ENCODE measurements at regions not wholly inside any gene's neighbourhood (a gene's known extent, or its start where the extent isn't known, plus 50 kb on each side); places are given as distances from the start of the nearest gene placed in this dataset.

GRCh38 chr14:83118029-83118428 is 1584.4 kb upstream of the SEL1L start:
- no peaks in the 10 kb centered on the region for H3K36me3 ChIP-seq (ENCODE audit: control insufficient read depth in 2 of 2, insufficient read depth in 1 of 2, low read length in 2 of 2)
- H3K4me3 ChIP-seq (ENCODE audit: low read depth, low read length) = no peak overlapping the region
- no peak overlapping the region for H3K27ac ChIP-seq (ENCODE audit: extremely low read depth, low read depth, low read length)
- CTCF ChIA-PET = no interaction called here
- POLR2A ChIA-PET = no interaction called here
- no peaks in the 10 kb centered on the region for H3K4me1 ChIP-seq (ENCODE audit: control insufficient read depth, insufficient read depth, low read length)
- TF ChIP-seq ZNF513 (tag by site-specific recombination; IDR thresholded peaks at IDR 0.05) (no peak), OSR2 (tag by site-specific recombination; IDR thresholded peaks at IDR 0.05) (no peak), ZNF777 (tag by site-specific recombination; IDR thresholded peaks at IDR 0.05; ENCODE audit: borderline replicate concordance) (no peak), GFI1B (tag by site-specific recombination; IDR thresholded peaks at IDR 0.05) (no peak), BCL11B (tag by site-specific recombination; IDR thresholded peaks at IDR 0.05; ENCODE audit: low read depth) (no peak), ZNF19 (tag by site-specific recombination; IDR thresholded peaks at IDR 0.05; ENCODE audit: low read depth) (no peak), ZNF214 (tag by site-specific recombination; IDR thresholded peaks at IDR 0.05; ENCODE audit: borderline replicate concordance) (no peak), ZNF645 (tag by site-specific recombination; IDR thresholded peaks at IDR 0.05) (no peak), ZNF596 (tag by site-specific recombination; IDR thresholded peaks at IDR 0.05) (no peak), KLF9 (tag by site-specific recombination; IDR thresholded peaks at IDR 0.05; ENCODE audit: low read depth) (no peak), ZNF221 (tag by site-specific recombination; IDR thresholded peaks at IDR 0.05; ENCODE audit: borderline replicate concordance) (no peak), ZNF776 (tag by site-specific recombination; IDR thresholded peaks at IDR 0.05; ENCODE audit: borderline replicate concordance) (no peak), KLF7 (tag by site-specific recombination; IDR thresholded peaks at IDR 0.05; ENCODE audit: borderline replicate concordance) (no peak), INSM2 (tag by site-specific recombination; IDR thresholded peaks at IDR 0.05) (no peak), ZSCAN23 (tag by site-specific recombination; IDR thresholded peaks at IDR 0.05) (no peak), ZNF366 (tag by site-specific recombination; conservative IDR thresholded peaks at IDR 0.05) (no peak)
- no peaks in the 10 kb centered on the region for H3K9me3 ChIP-seq (ENCODE audit: control insufficient read depth, insufficient read depth, low read depth, low read length)

- no peak overlapping the region for H3K4me3 ChIP-seq (ENCODE audit: low read depth, low read length)
- H3K9me3 ChIP-seq (ENCODE audit: control insufficient read depth, insufficient read depth, low read depth, low read length) = no peaks in the 10 kb centered on the region
- POLR2A ChIA-PET = no interaction called here
- H3K36me3 ChIP-seq (ENCODE audit: control insufficient read depth in 2 of 2, insufficient read depth in 1 of 2, low read length in 2 of 2) = no peaks in the 10 kb centered on the region
- CTCF ChIA-PET = no interaction called here
- H3K27ac ChIP-seq (ENCODE audit: extremely low read depth, low read depth, low read length) = no peak overlapping the region
- no peaks in the 10 kb centered on the region for H3K4me1 ChIP-seq (ENCODE audit: control insufficient read depth, insufficient read depth, low read length)
- TF ChIP-seq ZBTB7A (tag by site-specific recombination; IDR thresholded peaks at IDR 0.05; ENCODE audit: low read depth) = no peak
- TF ChIP-seq ZNF48 (tag by site-specific recombination; IDR thresholded peaks at IDR 0.05) = no peak
- no peak for TF ChIP-seq ZNF10 (tag by site-specific recombination; IDR thresholded peaks at IDR 0.05)
- no peak for TF ChIP-seq ZNF280C (tag by site-specific recombination; IDR thresholded peaks at IDR 0.05)
- TF ChIP-seq TRIM28 (IDR thresholded peaks at IDR 0.05; ENCODE audit: borderline replicate concordance, low read length) = no peak
- no peak for TF ChIP-seq ZBTB17 (tag by site-specific recombination; IDR thresholded peaks at IDR 0.05)
- no peak for TF ChIP-seq SCRT1 (tag by site-specific recombination; IDR thresholded peaks at IDR 0.05; ENCODE audit: borderline replicate concordance)
- TF ChIP-seq PBX3 (CRISPR knock-in tag; IDR thresholded peaks at IDR 0.05) = no peak
- no peak for TF ChIP-seq ZNF560 (tag by site-specific recombination; IDR thresholded peaks at IDR 0.05; ENCODE audit: borderline replicate concordance)
- TF ChIP-seq ZNF830 (tag by site-specific recombination; IDR thresholded peaks at IDR 0.05; ENCODE audit: low read depth) = no peak
- no peak for TF ChIP-seq PRDM6 (tag by site-specific recombination; IDR thresholded peaks at IDR 0.05)
- no peak for TF ChIP-seq ZNF544 (tag by site-specific recombination; IDR thresholded peaks at IDR 0.05)
Measured at GRCh38 chr14:83120187-83120586, 1586.5 kb upstream of the SEL1L start.
